ENCODE measurements at regions not wholly inside any gene's neighbourhood (a gene's known extent, or its start where the extent isn't known, plus 50 kb on each side); places are given as distances from the start of the nearest gene placed in this dataset.

DNA sequence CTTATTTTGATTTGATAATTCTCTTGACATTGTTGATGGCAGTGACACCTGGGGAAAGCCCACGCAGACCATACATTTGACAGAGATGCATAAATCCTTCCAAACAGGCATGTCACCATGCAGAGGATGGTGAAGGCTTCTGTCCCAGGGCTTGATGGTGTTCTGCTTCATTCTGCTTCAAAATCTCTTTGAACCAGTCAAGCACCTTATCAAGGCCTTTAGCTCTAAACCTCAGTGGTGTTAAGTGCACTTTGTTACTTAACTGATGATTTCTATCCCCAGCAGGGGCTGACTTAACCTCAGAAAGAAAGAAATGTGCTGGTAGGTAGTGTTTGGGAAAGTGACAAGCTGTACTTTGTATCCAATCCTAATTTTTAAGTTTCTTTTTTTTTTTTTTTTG, 81.1 kb downstream of the RRAGC start (continued):
- no peak for TF ChIP-seq EP300 (conservative IDR thresholded peaks at IDR 0.05; ENCODE audit: poor library complexity, severe bottlenecking)

DNA sequence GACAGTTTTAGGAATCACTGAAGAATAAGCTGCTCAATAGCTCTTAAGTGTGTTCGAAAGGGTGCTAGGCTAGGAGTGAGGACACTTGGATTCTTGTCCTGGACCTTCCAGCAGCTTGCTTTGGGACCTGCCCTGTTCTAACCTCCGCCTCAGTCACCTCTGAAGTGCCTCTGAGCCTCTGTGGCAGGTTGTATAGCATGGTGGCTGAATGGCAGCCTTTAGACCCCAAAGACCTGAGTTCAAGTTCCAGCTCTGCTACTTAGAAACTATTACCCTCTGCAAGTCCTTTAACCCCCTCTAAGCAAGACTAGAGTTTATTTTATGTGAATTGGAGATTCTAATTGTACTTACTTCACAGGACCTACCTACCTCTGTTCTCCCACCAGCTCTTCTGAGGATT, 81.5 kb downstream of the RRAGC start:
- no peak overlapping the region for H2AFZ ChIP-seq (ENCODE audit: low read depth, low read length)
- H3K9ac ChIP-seq (ENCODE audit: low read length): no peak overlapping the region
- no peak overlapping the region for H3K4me3 ChIP-seq (ENCODE audit: low read length)
- H4K20me1 ChIP-seq (ENCODE audit: insufficient read depth): no peaks in the 10 kb centered on the region
- H3K9me2 ChIP-seq (ENCODE audit: insufficient read depth, low read length): no peaks in the 10 kb centered on the region
- TF ChIP-seq SMC3 (conservative IDR thresholded peaks at IDR 0.05; ENCODE audit: poor library complexity): no peak
- no peak for TF ChIP-seq MXI1 (conservative IDR thresholded peaks at IDR 0.05; ENCODE audit: poor library complexity, severe bottlenecking)
- TF ChIP-seq RAD21 (conservative IDR thresholded peaks at IDR 0.05): no peak
- no peak for TF ChIP-seq EZH2 (IDR thresholded peaks at IDR 0.05; ENCODE audit: borderline replicate concordance, insufficient read depth, low read length, poor library complexity, severe bottlenecking)
- TF ChIP-seq TAF1 (IDR thresholded peaks at IDR 0.05; ENCODE audit: low read depth): no peak
- no peak for TF ChIP-seq CTCF (IDR thresholded peaks at IDR 0.05; ENCODE audit: poor library complexity, severe bottlenecking)
- no peak overlapping the region for H3K27ac ChIP-seq (ENCODE audit: low read length)
- H3F3A ChIP-seq (ENCODE audit: insufficient read depth, low read length, poor library complexity, severe bottlenecking): no peaks in the 10 kb centered on the region
- H3K36me3 ChIP-seq (ENCODE audit: insufficient read depth, low read length): no peaks in the 10 kb centered on the region
- no peaks in the 10 kb centered on the region for H3K79me2 ChIP-seq (replicated peaks; ENCODE audit: insufficient read depth, low read length)
- H3K27me3 ChIP-seq (ENCODE audit: insufficient read depth, low read depth, low read length): no peaks in the 10 kb centered on the region
- no peaks in the 10 kb centered on the region for H3K9me3 ChIP-seq (ENCODE audit: low read length)
- no peak overlapping the region for H3K4me2 ChIP-seq (ENCODE audit: low read length)

DNA sequence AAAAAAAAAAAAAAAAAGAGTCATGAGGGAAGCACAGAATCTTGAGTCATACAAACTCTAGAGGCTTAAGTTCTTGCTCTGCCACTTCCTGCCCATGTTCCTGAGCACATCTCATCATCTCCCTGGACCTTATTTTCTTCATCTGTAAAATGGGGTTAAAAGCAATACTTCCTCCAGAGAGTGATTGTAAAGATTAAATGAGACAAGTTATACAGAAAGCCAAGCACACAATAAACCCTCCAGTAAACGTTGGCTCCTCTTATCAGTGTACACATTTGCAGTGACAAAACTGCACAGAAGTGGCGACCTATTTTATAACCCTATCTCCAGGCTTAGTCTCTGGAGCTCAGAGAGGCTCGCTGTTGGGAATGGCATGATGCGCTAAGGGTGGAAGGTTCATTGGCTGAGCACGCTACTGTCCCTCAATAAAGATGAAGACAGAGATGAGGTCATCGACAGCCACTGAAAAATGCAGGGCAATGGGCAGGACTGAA, 82.1 kb downstream of the RRAGC start:
- Histone ChIP-seq H3K4me3 (ENCODE audit: low read length) (no peak overlapping the region), H3K27ac (ENCODE audit: low read length) (no peak overlapping the region), H3K36me3 (ENCODE audit: insufficient read depth, low read length) (no peaks in the 10 kb centered on the region), H3K79me2 (replicated peaks; ENCODE audit: insufficient read depth, low read length) (no peaks in the 10 kb centered on the region), H3K4me2 (ENCODE audit: low read length) (no peak overlapping the region), H2AFZ (ENCODE audit: low read depth, low read length) (no peak overlapping the region), H4K20me1 (ENCODE audit: insufficient read depth) (no peaks in the 10 kb centered on the region), H3K9ac (ENCODE audit: low read length) (no peak overlapping the region), H3K9me3 (ENCODE audit: low read length) (no peaks in the 10 kb centered on the region), H3K9me2 (ENCODE audit: insufficient read depth, low read length) (no peaks in the 10 kb centered on the region), H3K27me3 (ENCODE audit: insufficient read depth, low read depth, low read length) (no peaks in the 10 kb centered on the region), H3F3A (ENCODE audit: insufficient read depth, low read length, poor library complexity, severe bottlenecking) (no peaks in the 10 kb centered on the region)
- no peak for TF ChIP-seq MXI1 (conservative IDR thresholded peaks at IDR 0.05; ENCODE audit: poor library complexity, severe bottlenecking)

GRCh38 chr1:38776466-38777065, 83.0 kb downstream of the RRAGC start:
- H3K9me3 ChIP-seq (ENCODE audit: low read length): no peaks in the 10 kb centered on the region
- H3K27me3 ChIP-seq (ENCODE audit: insufficient read depth, low read depth, low read length): no peaks in the 10 kb centered on the region
- no peaks in the 10 kb centered on the region for H3K79me2 ChIP-seq (replicated peaks; ENCODE audit: insufficient read depth, low read length)
- no peaks in the 10 kb centered on the region for H3F3A ChIP-seq (ENCODE audit: insufficient read depth, low read length, poor library complexity, severe bottlenecking)
- no peaks in the 10 kb centered on the region for H3K9me2 ChIP-seq (ENCODE audit: insufficient read depth, low read length)
- H3K9ac ChIP-seq (ENCODE audit: low read length): no peak overlapping the region
- H3K4me3 ChIP-seq (ENCODE audit: low read length): no peak overlapping the region
- H3K36me3 ChIP-seq (ENCODE audit: insufficient read depth, low read length): no peaks in the 10 kb centered on the region
- H4K20me1 ChIP-seq (ENCODE audit: insufficient read depth): no peaks in the 10 kb centered on the region
- H3K4me2 ChIP-seq (ENCODE audit: low read length): no peak overlapping the region
- no peak overlapping the region for H3K27ac ChIP-seq (ENCODE audit: low read length)
- no peak overlapping the region for H2AFZ ChIP-seq (ENCODE audit: low read depth, low read length)
- TF ChIP-seq TAF1 (IDR thresholded peaks at IDR 0.05; ENCODE audit: low read depth) (no peak), RAD21 (conservative IDR thresholded peaks at IDR 0.05) (no peak), CTCF (IDR thresholded peaks at IDR 0.05; ENCODE audit: poor library complexity, severe bottlenecking) (no peak), MXI1 (conservative IDR thresholded peaks at IDR 0.05; ENCODE audit: poor library complexity, severe bottlenecking) (no peak), EZH2 (IDR thresholded peaks at IDR 0.05; ENCODE audit: borderline replicate concordance, insufficient read depth, low read length, poor library complexity, severe bottlenecking) (no peak), SMC3 (conservative IDR thresholded peaks at IDR 0.05; ENCODE audit: poor library complexity) (no peak), EP300 (conservative IDR thresholded peaks at IDR 0.05; ENCODE audit: poor library complexity, severe bottlenecking) (no peak), POLR2AphosphoS5 (IDR thresholded peaks at IDR 0.05) (no peak)
- TF ChIP-seq, protein P1, sequence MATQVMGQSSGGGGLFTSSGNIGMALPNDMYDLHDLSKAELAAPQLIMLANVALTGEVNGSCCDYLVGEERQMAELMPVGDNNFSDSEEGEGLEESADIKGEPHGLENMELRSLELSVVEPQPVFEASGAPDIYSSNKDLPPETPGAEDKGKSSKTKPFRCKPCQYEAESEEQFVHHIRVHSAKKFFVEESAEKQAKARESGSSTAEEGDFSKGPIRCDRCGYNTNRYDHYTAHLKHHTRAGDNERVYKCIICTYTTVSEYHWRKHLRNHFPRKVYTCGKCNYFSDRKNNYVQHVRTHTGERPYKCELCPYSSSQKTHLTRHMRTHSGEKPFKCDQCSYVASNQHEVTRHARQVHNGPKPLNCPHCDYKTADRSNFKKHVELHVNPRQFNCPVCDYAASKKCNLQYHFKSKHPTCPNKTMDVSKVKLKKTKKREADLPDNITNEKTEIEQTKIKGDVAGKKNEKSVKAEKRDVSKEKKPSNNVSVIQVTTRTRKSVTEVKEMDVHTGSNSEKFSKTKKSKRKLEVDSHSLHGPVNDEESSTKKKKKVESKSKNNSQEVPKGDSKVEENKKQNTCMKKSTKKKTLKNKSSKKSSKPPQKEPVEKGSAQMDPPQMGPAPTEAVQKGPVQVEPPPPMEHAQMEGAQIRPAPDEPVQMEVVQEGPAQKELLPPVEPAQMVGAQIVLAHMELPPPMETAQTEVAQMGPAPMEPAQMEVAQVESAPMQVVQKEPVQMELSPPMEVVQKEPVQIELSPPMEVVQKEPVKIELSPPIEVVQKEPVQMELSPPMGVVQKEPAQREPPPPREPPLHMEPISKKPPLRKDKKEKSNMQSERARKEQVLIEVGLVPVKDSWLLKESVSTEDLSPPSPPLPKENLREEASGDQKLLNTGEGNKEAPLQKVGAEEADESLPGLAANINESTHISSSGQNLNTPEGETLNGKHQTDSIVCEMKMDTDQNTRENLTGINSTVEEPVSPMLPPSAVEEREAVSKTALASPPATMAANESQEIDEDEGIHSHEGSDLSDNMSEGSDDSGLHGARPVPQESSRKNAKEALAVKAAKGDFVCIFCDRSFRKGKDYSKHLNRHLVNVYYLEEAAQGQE (IDR thresholded peaks at IDR 0.05; ENCODE audit: borderline replicate concordance): no peak

All from neural cell (in vitro differentiated cells).